Ishikawa (cell line): ENCODE measurements at regions not wholly inside any gene's neighbourhood (a gene's known extent, or its start where the extent isn't known, plus 50 kb on each side); places are given as distances from the start of the nearest gene placed in this dataset.

Experiments
- RAD21 ChIP-seq: IDR thresholded peaks from 2 replicates; pipeline ENCODE4 v1.6.1; 2012; ENCODE audit warnings: low read depth
- REST ChIP-seq: IDR thresholded peaks from 2 replicates; pipeline ENCODE4 v1.6.1; 2012; ENCODE audit warnings: low read depth, mild to moderate bottlenecking
- TAF1 ChIP-seq: IDR thresholded peaks from 2 replicates; pipeline ENCODE4 v1.6.1; 2012; ENCODE audit warnings: low read depth, mild to moderate bottlenecking
- YY1 ChIP-seq: IDR thresholded peaks from 2 replicates; pipeline ENCODE4 v1.6.1; 2012; ENCODE audit warnings: low read depth

GRCh38 chr3:193884652-193885051, 251.3 kb upstream of the HES1 start:
- TF ChIP-seq REST (no peak), TAF1 (peak; percentile 22; the same call in 1 of the 2 replicates), YY1 (peak; percentile 37; the same call in 1 of the 2 replicates), RAD21 (peak; percentile 44)
